ENCODE measurements at regions not wholly inside any gene's neighbourhood (a gene's known extent, or its start where the extent isn't known, plus 50 kb on each side); places are given as distances from the start of the nearest gene placed in this dataset.

- no peak for ATAC-seq
- TF ChIP-seq CSRNP3 (CRISPR knock-in tag; IDR thresholded peaks at IDR 0.05), result no peak
- TF ChIP-seq TOX (CRISPR knock-in tag; IDR thresholded peaks at IDR 0.05; ENCODE audit: borderline replicate concordance), result no peak
- no peak for TF ChIP-seq ZNF565 (CRISPR knock-in tag; conservative IDR thresholded peaks at IDR 0.05; ENCODE audit: low read depth)
These were observed 585.5 kb downstream of the INHBA start for GRCh38 chr7:41117431-41117830.

- TF ChIP-seq, protein P1, sequence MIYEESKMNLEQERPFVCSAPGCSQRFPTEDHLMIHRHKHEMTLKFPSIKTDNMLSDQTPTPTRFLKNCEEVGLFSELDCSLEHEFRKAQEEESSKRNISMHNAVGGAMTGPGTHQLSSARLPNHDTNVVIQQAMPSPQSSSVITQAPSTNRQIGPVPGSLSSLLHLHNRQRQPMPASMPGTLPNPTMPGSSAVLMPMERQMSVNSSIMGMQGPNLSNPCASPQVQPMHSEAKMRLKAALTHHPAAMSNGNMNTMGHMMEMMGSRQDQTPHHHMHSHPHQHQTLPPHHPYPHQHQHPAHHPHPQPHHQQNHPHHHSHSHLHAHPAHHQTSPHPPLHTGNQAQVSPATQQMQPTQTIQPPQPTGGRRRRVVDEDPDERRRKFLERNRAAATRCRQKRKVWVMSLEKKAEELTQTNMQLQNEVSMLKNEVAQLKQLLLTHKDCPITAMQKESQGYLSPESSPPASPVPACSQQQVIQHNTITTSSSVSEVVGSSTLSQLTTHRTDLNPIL (CRISPR knock-in tag; IDR thresholded peaks at IDR 0.05; ENCODE audit: low read depth), result no peak
- no peak for TF ChIP-seq PPARA (CRISPR knock-in tag; IDR thresholded peaks at IDR 0.05; ENCODE audit: borderline replicate concordance)
- TF ChIP-seq ESRRG (CRISPR knock-in tag; IDR thresholded peaks at IDR 0.05), result no peak
- no peak for TF ChIP-seq ARNTL (CRISPR knock-in tag; IDR thresholded peaks at IDR 0.05; ENCODE audit: borderline replicate concordance, low read depth)
- no peak for TF ChIP-seq SNAI2 (CRISPR knock-in tag; IDR thresholded peaks at IDR 0.05)
- TF ChIP-seq ZNF70 (CRISPR knock-in tag; IDR thresholded peaks at IDR 0.05), result no peak
- TF ChIP-seq GLIS3 (CRISPR knock-in tag; IDR thresholded peaks at IDR 0.05), result no peak
- TF ChIP-seq TOX (CRISPR knock-in tag; IDR thresholded peaks at IDR 0.05; ENCODE audit: borderline replicate concordance), result no peak
- TF ChIP-seq, protein P2, sequence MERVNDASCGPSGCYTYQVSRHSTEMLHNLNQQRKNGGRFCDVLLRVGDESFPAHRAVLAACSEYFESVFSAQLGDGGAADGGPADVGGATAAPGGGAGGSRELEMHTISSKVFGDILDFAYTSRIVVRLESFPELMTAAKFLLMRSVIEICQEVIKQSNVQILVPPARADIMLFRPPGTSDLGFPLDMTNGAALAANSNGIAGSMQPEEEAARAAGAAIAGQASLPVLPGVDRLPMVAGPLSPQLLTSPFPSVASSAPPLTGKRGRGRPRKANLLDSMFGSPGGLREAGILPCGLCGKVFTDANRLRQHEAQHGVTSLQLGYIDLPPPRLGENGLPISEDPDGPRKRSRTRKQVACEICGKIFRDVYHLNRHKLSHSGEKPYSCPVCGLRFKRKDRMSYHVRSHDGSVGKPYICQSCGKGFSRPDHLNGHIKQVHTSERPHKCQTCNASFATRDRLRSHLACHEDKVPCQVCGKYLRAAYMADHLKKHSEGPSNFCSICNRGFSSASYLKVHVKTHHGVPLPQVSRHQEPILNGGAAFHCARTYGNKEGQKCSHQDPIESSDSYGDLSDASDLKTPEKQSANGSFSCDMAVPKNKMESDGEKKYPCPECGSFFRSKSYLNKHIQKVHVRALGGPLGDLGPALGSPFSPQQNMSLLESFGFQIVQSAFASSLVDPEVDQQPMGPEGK (CRISPR knock-in tag; IDR thresholded peaks at IDR 0.05; ENCODE audit: borderline replicate concordance), result no peak
- no peak for TF ChIP-seq TSHZ2 (CRISPR knock-in tag; IDR thresholded peaks at IDR 0.05)
- TF ChIP-seq POU6F1 (CRISPR knock-in tag; IDR thresholded peaks at IDR 0.05; ENCODE audit: borderline replicate concordance, low read depth), result no peak
- ATAC-seq, result no peak
These were observed 586.1 kb downstream of the INHBA start for GRCh38 chr7:41116817-41117216.

DNA sequence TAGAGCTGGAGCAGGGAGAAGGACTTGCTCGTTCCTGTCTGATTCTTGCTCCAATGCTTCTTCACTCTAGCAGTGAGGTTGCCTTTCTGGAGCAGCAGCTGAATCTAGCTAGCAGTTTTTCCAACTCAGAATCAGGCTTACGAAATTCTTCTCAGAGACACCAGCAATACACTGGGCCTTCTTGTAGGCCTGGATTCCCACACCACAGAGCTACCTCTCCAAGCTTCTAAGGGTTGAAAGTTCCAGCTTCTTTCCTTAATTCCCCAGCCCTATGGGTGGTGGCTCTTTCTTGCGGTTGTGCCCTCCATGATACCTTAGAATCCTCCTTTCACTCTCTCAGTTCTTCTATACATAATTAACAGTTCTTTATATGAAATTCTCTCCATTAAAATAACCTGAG, 586.6 kb downstream of the INHBA start:
- ATAC-seq, result no peak
- no peak for TF ChIP-seq OSR1 (CRISPR knock-in tag; IDR thresholded peaks at IDR 0.05)

GRCh38 chr7:41114691-41115090, 588.2 kb downstream of the INHBA start:
- ATAC-seq, result no peak
- TF ChIP-seq ISL1 (CRISPR knock-in tag; IDR thresholded peaks at IDR 0.05), result no peak
- TF ChIP-seq ARNTL (CRISPR knock-in tag; IDR thresholded peaks at IDR 0.05; ENCODE audit: borderline replicate concordance, low read depth), result no peak
- TF ChIP-seq CSDC2 (CRISPR knock-in tag; IDR thresholded peaks at IDR 0.05), result no peak
- TF ChIP-seq TCF4 (CRISPR knock-in tag; IDR thresholded peaks at IDR 0.05; ENCODE audit: borderline replicate concordance), result no peak
- TF ChIP-seq ZNF565 (CRISPR knock-in tag; conservative IDR thresholded peaks at IDR 0.05; ENCODE audit: low read depth), result no peak

DNA sequence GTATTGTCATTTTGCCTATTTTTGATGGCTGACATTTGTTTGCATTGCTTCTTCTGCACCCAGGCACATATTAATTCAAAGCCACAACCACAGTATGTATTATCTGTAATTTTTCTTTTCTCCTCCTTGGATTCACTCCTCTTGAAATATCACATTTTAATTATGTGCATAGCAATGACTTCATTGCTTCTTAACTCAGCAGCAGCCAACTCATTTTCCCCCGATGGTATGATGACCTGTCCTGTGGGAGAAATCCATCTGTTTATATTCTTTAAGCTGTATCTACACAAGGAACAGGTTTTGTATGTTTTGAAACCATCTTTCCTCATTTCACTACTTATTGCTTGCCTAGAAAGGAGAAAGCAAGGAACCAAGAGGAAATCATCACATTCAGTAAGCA, 588.8 kb downstream of the INHBA start:
- no peak for ATAC-seq
- TF ChIP-seq ESRRG (CRISPR knock-in tag; IDR thresholded peaks at IDR 0.05) (no peak), RARB (CRISPR knock-in tag; IDR thresholded peaks at IDR 0.05) (no peak)
- TF ChIP-seq, protein P1 (CRISPR knock-in tag; IDR thresholded peaks at IDR 0.05; ENCODE audit: low read depth), result no peak

Data from SK-N-SH treated with all-trans-retinoic acid at 6 μM for 48 hours (cell line).